CD14-positive monocyte (primary cell): ENCODE measurements at regions not wholly inside any gene's neighbourhood (a gene's known extent, or its start where the extent isn't known, plus 50 kb on each side); places are given as distances from the start of the nearest gene placed in this dataset.

Source experiments
- DNase-seq, 3 donors: peaks; one replicate each; pipeline ENCODE4 v3.0.0-alpha.2; 2011 to 2022
- H2AFZ ChIP-seq: 2 replicates; pipeline ENCODE4 v1.6.0; 2012; ENCODE audit warnings: mild to moderate bottlenecking, low read depth, low read length, inconsistent platforms; ENCODE audit not compliant: insufficient read depth, poor library complexity, severe bottlenecking
- H3K27ac ChIP-seq, 2 donors: 1 replicate in 1 of 2; 2 replicates in 1 of 2; pipeline ENCODE4 v1.5.1; 2012 to 2013; ENCODE audit warnings: low read length in 2 of 2, control low read depth in 1 of 2, inconsistent platforms in 1 of 2, low read depth in 1 of 2, mild to moderate bottlenecking in 1 of 2
- H3K27me3 ChIP-seq, 2 donors: one replicate each; pipeline versions ENCODE4 v1.6.0 to v1.6.1; 2011 to 2013; ENCODE audit warnings: low read length in 2 of 2; ENCODE audit not compliant: control insufficient read depth in 2 of 2, insufficient read depth in 2 of 2
- H3K36me3 ChIP-seq, 2 donors: replicated peaks in 1 of 2; 1 replicate in 1 of 2; 2 replicates in 1 of 2; pipeline versions ENCODE4 v1.5.1 to v1.6.1; 2012 to 2013; ENCODE audit warnings: low read length in 2 of 2, control low read depth in 1 of 2, inconsistent platforms in 1 of 2, mild to moderate bottlenecking in 1 of 2; ENCODE audit not compliant: insufficient read depth in 2 of 2, control insufficient read depth in 1 of 2
- H3K4me1 ChIP-seq, 2 donors: 1 replicate in 1 of 2; 2 replicates in 1 of 2; pipeline versions ENCODE4 v1.5.1 to v1.6.1; 2012 to 2013; ENCODE audit warnings: low read length in 2 of 2, control low read depth in 1 of 2, inconsistent platforms in 1 of 2, mild to moderate bottlenecking in 1 of 2, moderate library complexity in 1 of 2; ENCODE audit not compliant: insufficient read depth in 2 of 2, control insufficient read depth in 1 of 2
- H3K4me2 ChIP-seq: replicated peaks from 2 replicates; pipeline ENCODE3; 2012; ENCODE audit warnings: low read length, moderate library complexity, mild to moderate bottlenecking; ENCODE audit not compliant: poor library complexity, severe bottlenecking; ENCODE audit errors: extremely low read depth
- H3K4me3 ChIP-seq, 3 experiments: fragments of 200-600 bp in 1 of 3; sonication (generic) in 1 of 3; replicated peaks in 1 of 3; 1 replicate in 2 of 3; 2 replicates in 1 of 3; pipeline ENCODE4 v1.5.1; 2011 to 2013; ENCODE audit warnings: low read length in 3 of 3, mild to moderate bottlenecking in 3 of 3, control low read depth in 2 of 3, low read depth in 2 of 3, inconsistent platforms in 1 of 3, moderate library complexity in 1 of 3
- H3K79me2 ChIP-seq: 2 replicates; pipeline ENCODE4 v1.6.0; 2012; ENCODE audit warnings: mild to moderate bottlenecking, control low read depth, inconsistent platforms, low read length, moderate library complexity; ENCODE audit not compliant: insufficient read depth
- H3K9ac ChIP-seq: 2 replicates; pipeline ENCODE4 v1.6.0; 2017; ENCODE audit warnings: low read length, mild to moderate bottlenecking; ENCODE audit not compliant: insufficient read depth, poor library complexity, severe bottlenecking
- H3K9me3 ChIP-seq, 2 donors: replicated peaks in 1 of 2; 1 replicate in 1 of 2; 2 replicates in 1 of 2; pipeline versions ENCODE4 v1.5.1 to v1.6.1; 2012 to 2013; ENCODE audit warnings: low read length in 2 of 2, control low read depth in 1 of 2; ENCODE audit not compliant: control insufficient read depth in 1 of 2, insufficient read depth in 1 of 2
- H4K20me1 ChIP-seq: 2 replicates; pipeline ENCODE4 v1.6.0; 2012; ENCODE audit warnings: mild to moderate bottlenecking, low read length, control low read depth, moderate library complexity; ENCODE audit not compliant: insufficient read depth
- H3K27ac Mint-ChIP-seq, 7 donors: one replicate each; pipeline ENCODE4 v1.8.0; 2020; ENCODE audit warnings: mild to moderate bottlenecking in 7 of 7, mixed read lengths in 7 of 7, moderate library complexity in 6 of 7, inconsistent platforms in 2 of 7
- H3K27me3 Mint-ChIP-seq, 3 donors: one replicate each; pipeline ENCODE4 v1.8.0; 2021 to 2022; ENCODE audit warnings: low read depth in 3 of 3, mild to moderate bottlenecking in 3 of 3, mixed read lengths in 3 of 3, moderate library complexity in 3 of 3, inconsistent platforms in 1 of 3
- H3K36me3 Mint-ChIP-seq, 2 donors: one replicate each; pipeline ENCODE4 v1.8.0; 2020; ENCODE audit warnings: mixed read lengths in 2 of 2, inconsistent platforms in 1 of 2, mild to moderate bottlenecking in 1 of 2
- H3K4me1 Mint-ChIP-seq: one replicate; pipeline ENCODE4 v1.8.0; 2020; ENCODE audit warnings: mild to moderate bottlenecking, mixed read lengths
- H3K4me3 Mint-ChIP-seq, 2 donors: one replicate each; pipeline ENCODE4 v1.8.0; 2020; ENCODE audit warnings: mild to moderate bottlenecking in 2 of 2, mixed read lengths in 2 of 2, moderate library complexity in 1 of 2
- H3K9me3 Mint-ChIP-seq, 7 donors: one replicate each; pipeline ENCODE4 v1.8.0; 2020 to 2022; ENCODE audit warnings: mixed read lengths in 7 of 7, mild to moderate bottlenecking in 6 of 7, moderate library complexity in 6 of 7, inconsistent platforms in 2 of 7
- WGBS: methylation state at CpG from one replicate; pipeline ENCODE4 v1.1.5; 2013; ENCODE audit warnings: missing lambda C conversion rate; ENCODE audit not compliant: insufficient coverage; 5-methylcytosine and 5-hydroxymethylcytosine counted together
- intact Hi-C, 2 donors: fragments of 100-400 bp; cut with micrococcal nuclease; formaldehyde crosslinking; loops; one replicate each; pipeline versions ENCODE4 v1.15.0 to v1.15.1; 2023
- TF ChIP-seq, protein P1 (sequence below): fragments of 200-600 bp; IDR thresholded peaks from one replicate; pipeline ENCODE4 v1.8.0; 2022; ENCODE audit warnings: antibody characterized with exemption, mild to moderate bottlenecking

DNA sequence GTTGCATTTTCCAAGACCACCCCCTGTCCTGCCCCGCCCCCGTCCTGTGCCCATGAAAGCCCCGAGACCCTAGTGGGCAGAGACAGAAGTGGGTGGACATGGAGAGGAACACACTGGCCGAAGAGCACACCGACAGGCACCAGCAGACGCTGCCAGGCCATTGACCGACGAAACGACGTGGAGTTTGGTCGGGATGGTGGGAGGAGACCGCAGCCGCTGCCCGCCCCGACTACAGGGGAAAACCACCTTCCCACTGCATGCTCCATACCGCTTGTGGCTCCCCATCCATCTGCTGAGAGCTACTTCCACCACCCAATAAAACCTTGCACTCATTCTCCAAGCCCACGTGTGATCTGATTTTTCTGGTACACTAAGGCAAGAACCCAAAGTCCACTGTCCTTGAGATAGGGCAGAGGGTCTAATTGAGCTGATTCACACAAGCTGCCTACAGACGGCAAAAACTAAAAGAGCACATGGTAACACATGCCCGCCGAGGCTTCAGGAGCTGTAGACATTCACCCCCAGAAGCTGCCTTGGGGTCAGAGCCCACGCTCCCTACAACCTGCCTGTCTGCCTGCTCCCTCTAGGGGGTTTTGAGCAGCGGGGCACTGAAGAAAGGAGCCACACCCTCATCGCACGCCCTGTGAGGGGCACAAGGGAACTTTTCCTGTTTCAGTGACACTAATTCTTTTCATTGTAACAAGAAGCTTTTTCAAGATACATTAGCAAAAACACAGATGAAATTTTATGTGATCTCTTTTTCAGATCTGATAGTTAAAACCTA is 81.2 kb upstream of the RAB3GAP2 start:
- TF ChIP-seq, protein P1, sequence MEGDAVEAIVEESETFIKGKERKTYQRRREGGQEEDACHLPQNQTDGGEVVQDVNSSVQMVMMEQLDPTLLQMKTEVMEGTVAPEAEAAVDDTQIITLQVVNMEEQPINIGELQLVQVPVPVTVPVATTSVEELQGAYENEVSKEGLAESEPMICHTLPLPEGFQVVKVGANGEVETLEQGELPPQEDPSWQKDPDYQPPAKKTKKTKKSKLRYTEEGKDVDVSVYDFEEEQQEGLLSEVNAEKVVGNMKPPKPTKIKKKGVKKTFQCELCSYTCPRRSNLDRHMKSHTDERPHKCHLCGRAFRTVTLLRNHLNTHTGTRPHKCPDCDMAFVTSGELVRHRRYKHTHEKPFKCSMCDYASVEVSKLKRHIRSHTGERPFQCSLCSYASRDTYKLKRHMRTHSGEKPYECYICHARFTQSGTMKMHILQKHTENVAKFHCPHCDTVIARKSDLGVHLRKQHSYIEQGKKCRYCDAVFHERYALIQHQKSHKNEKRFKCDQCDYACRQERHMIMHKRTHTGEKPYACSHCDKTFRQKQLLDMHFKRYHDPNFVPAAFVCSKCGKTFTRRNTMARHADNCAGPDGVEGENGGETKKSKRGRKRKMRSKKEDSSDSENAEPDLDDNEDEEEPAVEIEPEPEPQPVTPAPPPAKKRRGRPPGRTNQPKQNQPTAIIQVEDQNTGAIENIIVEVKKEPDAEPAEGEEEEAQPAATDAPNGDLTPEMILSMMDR = no peak
- intact Hi-C loops = no loop called here

DNA sequence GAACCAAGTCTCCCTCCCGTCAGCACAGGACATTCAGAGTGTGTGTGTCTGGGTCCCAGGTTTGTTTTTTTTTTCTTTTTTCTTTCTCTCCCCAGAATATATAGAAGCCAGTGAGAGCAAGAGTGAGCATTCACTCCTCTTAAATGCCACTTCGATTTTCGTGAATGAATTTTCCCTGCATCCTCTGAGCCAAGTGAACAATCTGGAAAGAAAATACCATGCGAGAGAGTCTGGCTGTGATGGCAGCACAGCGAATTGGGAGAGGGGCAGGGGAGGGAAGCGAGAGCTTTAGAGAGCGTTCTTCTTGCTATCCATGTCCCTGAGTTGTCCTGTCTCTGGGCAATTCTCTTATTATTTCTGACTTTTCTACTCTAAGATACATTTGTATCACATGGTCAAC is 76.0 kb upstream of the RAB3GAP2 start:
- Mint-ChIP-seq H3K4me1 (peaks cover 7% of the 10 kb centered on the region), H3K27me3 (peaks cover 5 to 6% (median 5%) of the 10 kb centered on the region in 3 donors), H3K36me3 (no peaks in the 10 kb centered on the region), H3K9me3 (peaks cover 0 to 5% (median 0%) of the 10 kb centered on the region in 7 donors), H3K27ac (no peak overlapping the region), H3K4me3 (no peak overlapping the region)
- H3K4me3 ChIP-seq = no peak overlapping the region
- intact Hi-C loops = no loop called here
- WGBS = 100% methylated on average over 2 of the region's 7 CpGs
- H3K27me3 ChIP-seq = no peaks in the 10 kb centered on the region
- H3K9ac ChIP-seq = no peak overlapping the region
- no peaks in the 10 kb centered on the region for H3K36me3 ChIP-seq
- no peak overlapping the region for H2AFZ ChIP-seq
- no peak overlapping the region for H3K4me2 ChIP-seq
- H3K79me2 ChIP-seq = no peaks in the 10 kb centered on the region
- no peaks in the 10 kb centered on the region for H3K4me1 ChIP-seq
- H3K27ac ChIP-seq = no peak overlapping the region
- DNase-seq = no peak
- H4K20me1 ChIP-seq = no peaks in the 10 kb centered on the region
- TF ChIP-seq, protein P1 = no peak
- no peaks in the 10 kb centered on the region for H3K9me3 ChIP-seq

More for the DNA sequence above, 81.2 kb upstream of the RAB3GAP2 start:
- no peaks in the 10 kb centered on the region for H3K9me3 ChIP-seq
- 95% methylated on average over 17 of the region's 24 CpGs for WGBS
- H3K9ac ChIP-seq = no peak overlapping the region
- H3K79me2 ChIP-seq = no peaks in the 10 kb centered on the region
- Mint-ChIP-seq H3K9me3 (peaks cover 0 to 1% (median 0%) of the 10 kb centered on the region in 7 donors), H3K4me3 (no peak overlapping the region), H3K27me3 (peaks cover 2 to 6% (median 3%) of the 10 kb centered on the region in 3 donors), H3K4me1 (no peaks in the 10 kb centered on the region), H3K27ac (no peak overlapping the region), H3K36me3 (no peaks in the 10 kb centered on the region)
- H3K4me2 ChIP-seq = no peak overlapping the region
- no peaks in the 10 kb centered on the region for H3K4me1 ChIP-seq
- H3K4me3 ChIP-seq = no peak overlapping the region
- no peak for DNase-seq
- no peak overlapping the region for H3K27ac ChIP-seq
- H2AFZ ChIP-seq = no peak overlapping the region
- no peaks in the 10 kb centered on the region for H3K27me3 ChIP-seq
- no peaks in the 10 kb centered on the region for H3K36me3 ChIP-seq
- no peaks in the 10 kb centered on the region for H4K20me1 ChIP-seq
